ENCODE measurements at regions not wholly inside any gene's neighbourhood (a gene's known extent, or its start where the extent isn't known, plus 50 kb on each side); places are given as distances from the start of the nearest gene placed in this dataset.

GRCh38 chr2:48910961-48911360 lies 155.4 kb upstream of the LHCGR start:
- H2BK5ac ChIP-seq (ENCODE audit: insufficient read length, low read length), result no peak overlapping the region
- no peak overlapping the region for H3K4ac ChIP-seq (ENCODE audit: low read depth, low read length)
- no peaks in the 10 kb centered on the region for H3K4me1 Mint-ChIP-seq
- no peak overlapping the region for H2BK120ac ChIP-seq (ENCODE audit: low read depth, low read length, poor library complexity, severe bottlenecking)
- no peaks in the 10 kb centered on the region for H3K79me1 ChIP-seq (ENCODE audit: insufficient read depth, low read depth, low read length, poor library complexity, severe bottlenecking)
- H3K4me1 ChIP-seq (ENCODE audit: insufficient read depth, low read length), result no peaks in the 10 kb centered on the region
- H2AK5ac ChIP-seq (ENCODE audit: insufficient read length, low read length), result no peak overlapping the region
- H3K18ac ChIP-seq (ENCODE audit: insufficient read length, low read depth, low read length), result no peak overlapping the region
- H3K9me3 ChIP-seq (ENCODE audit: control insufficient read depth, low read depth, low read length), result no peaks in the 10 kb centered on the region
- no peak overlapping the region for H3K4me2 ChIP-seq (ENCODE audit: insufficient read depth, insufficient read length, low read length)
- no peaks in the 10 kb centered on the region for H3K36me3 Mint-ChIP-seq (ENCODE audit: insufficient read depth in 1 of 3, low read depth in 3 of 3)
- H3K14ac ChIP-seq (ENCODE audit: insufficient read depth, low read length), result no peak overlapping the region
- no peak overlapping the region for H2BK20ac ChIP-seq (ENCODE audit: low read depth, low read length, poor library complexity, severe bottlenecking)
- no peak for DNase-seq
- peaks cover under 1% of the 10 kb centered on the region for H3K23me2 ChIP-seq (ENCODE audit: insufficient read length, low read depth, low read length, poor library complexity, severe bottlenecking)
- H3K27ac ChIP-seq (ENCODE audit: insufficient read length, low read depth, low read length), result no peak overlapping the region
- H3T11ph ChIP-seq (ENCODE audit: low read length), result no peak overlapping the region
- no peak overlapping the region for H3K4me3 Mint-ChIP-seq
- no peaks in the 10 kb centered on the region for H4K20me1 ChIP-seq (ENCODE audit: control insufficient read depth, insufficient read depth, insufficient read length)
- TF ChIP-seq CTCF (conservative IDR thresholded peaks at IDR 0.05), result no peak
- H4K91ac ChIP-seq (ENCODE audit: insufficient read length, low read depth, low read length), result no peak overlapping the region
- H4K5ac ChIP-seq (ENCODE audit: insufficient read length, low read depth, low read length), result no peak overlapping the region
- no peak overlapping the region for H3K56ac ChIP-seq (ENCODE audit: insufficient read length, low read depth, low read length)
- H2BK12ac ChIP-seq (ENCODE audit: insufficient read length, low read depth, low read length), result no peak overlapping the region
- H3K9ac ChIP-seq (ENCODE audit: extremely low read depth, insufficient read length, low read length), result no peak overlapping the region
- peaks cover 2% of the 10 kb centered on the region for H3K27me3 Mint-ChIP-seq (ENCODE audit: low read depth)
- H3K27me3 ChIP-seq (ENCODE audit: insufficient read depth, low read length), result no peaks in the 10 kb centered on the region
- H3K9me3 Mint-ChIP-seq, result no peaks in the 10 kb centered on the region
- H2AFZ ChIP-seq (ENCODE audit: low read length), result no peak overlapping the region
- H3K79me2 ChIP-seq (ENCODE audit: insufficient read depth, low read length), result no peaks in the 10 kb centered on the region
- no peak overlapping the region for H4K8ac ChIP-seq (replicated peaks; ENCODE audit: insufficient read length, low read depth, low read length)
- H3K23ac ChIP-seq (ENCODE audit: insufficient read length, low read depth, low read length), result no peak overlapping the region
- no peak overlapping the region for H3K27ac Mint-ChIP-seq
- H2BK15ac ChIP-seq (ENCODE audit: low read depth, low read length), result no peak overlapping the region
